Activated naive CD4-positive, alpha-beta T cell treated with anti-CD3 and anti-CD28 coated beads, Interleukin-2, amount 50 U/mL, for 16 hours (primary cell): ENCODE measurements at regions not wholly inside any gene's neighbourhood (a gene's known extent, or its start where the extent isn't known, plus 50 kb on each side); places are given as distances from the start of the nearest gene placed in this dataset.

Experiments used
- DNase-seq: peaks from one replicate; pipeline ENCODE4 v3.0.0-alpha.2; 2020

DNA sequence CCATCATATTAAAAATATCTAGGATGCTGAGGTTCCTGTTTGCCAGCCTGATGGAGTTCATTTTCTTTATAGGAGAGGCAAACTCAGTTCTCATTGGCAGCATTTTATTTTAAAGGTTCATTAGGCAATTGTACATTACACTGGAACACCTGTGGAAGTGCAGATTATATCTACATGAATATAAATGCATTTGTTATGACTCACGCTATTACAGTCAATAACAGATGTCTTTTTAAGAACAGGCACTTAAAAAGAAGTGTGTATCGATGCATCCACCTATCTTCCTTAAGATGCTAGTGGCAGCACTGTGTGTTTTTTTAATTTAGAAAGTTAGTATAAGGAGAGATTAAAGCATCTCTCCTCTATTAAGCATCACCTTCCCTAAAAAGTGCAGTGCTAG is 276.5 kb downstream of the PRDM2 start:
- DNase-seq = no peak

- DNase-seq = no peak
These were observed 281.2 kb downstream of the PRDM2 start for GRCh38 chr1:13981142-13981541.

GRCh38 chr1:13983393-13983792 is 283.4 kb downstream of the PRDM2 start:
- DNase-seq = no peak

- DNase-seq = no peak
These were observed 291.0 kb downstream of the PRDM2 start for GRCh38 chr1:13990939-13991338.

GRCh38 chr1:13992489-13993285 is 292.7 kb downstream of the PRDM2 start:
- no peak for DNase-seq

- DNase-seq = no peak
These were observed 294.4 kb downstream of the PRDM2 start for GRCh38 chr1:13994386-13994785.

GRCh38 chr1:13996334-13996733 is 296.3 kb downstream of the PRDM2 start:
- no peak for DNase-seq

- no peak for DNase-seq
These were observed 303.6 kb downstream of the PRDM2 start for GRCh38 chr1:14003552-14003951.

DNA sequence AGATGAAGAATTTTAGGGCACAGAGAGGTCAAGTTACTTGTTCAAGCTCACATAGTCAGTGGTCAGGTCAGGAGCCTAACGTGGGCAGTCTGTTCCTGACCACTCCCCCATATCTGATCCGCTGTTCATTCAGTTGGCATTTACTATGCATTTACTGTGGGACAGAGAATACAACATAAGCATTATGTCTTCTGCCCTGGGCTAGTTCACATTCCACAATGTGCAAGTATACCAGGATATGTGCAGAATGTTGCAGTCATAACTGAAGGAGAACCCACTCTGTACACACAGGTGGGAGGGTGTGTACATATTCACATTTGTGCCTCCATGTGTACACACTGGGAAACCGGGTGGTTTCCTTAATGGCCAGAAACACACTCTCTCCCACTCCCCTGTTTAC is 309.6 kb downstream of the PRDM2 start:
- DNase-seq = no peak

DNA sequence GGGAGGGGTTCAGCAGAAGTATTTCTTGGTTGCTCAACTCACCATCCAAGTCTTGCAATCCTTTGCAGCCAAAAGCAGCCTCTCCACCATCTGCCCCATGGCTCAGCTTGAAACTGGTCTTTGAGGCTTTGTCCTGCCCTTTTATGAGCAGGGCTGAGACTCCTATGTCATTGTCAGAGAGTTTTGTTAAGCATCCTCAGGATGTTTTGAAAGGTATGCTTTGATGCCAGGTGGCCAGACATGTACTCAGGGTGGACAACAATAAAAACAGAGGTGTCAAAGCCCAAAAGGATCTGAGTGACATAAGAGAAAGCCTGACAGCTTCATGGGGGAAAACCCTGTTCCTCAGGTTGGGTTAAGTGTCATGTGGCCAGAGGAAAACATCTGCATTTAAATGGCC is 310.5 kb downstream of the PRDM2 start:
- no peak for DNase-seq

DNA sequence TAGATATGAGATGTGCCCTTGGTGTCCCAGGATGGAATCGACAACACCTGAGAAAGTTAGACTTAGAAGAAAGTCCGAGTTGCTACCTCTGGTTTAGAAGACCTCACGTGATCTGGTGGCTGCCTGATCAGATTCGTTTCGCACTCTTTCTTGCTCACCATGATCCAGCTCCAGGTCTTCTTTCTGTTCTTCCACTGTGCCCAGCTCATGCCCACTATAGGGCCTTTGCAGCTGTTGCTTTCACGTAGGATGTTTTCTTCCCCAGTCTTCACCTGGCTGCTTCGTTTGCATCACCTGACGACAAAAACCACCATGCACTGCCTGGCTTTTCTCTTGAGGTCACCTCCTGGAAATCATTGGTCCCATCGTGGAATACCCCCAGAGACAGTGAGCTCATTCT is 311.1 kb downstream of the PRDM2 start:
- no peak for DNase-seq

GRCh38 chr1:14011888-14012287 is 311.9 kb downstream of the PRDM2 start:
- no peak for DNase-seq

DNA sequence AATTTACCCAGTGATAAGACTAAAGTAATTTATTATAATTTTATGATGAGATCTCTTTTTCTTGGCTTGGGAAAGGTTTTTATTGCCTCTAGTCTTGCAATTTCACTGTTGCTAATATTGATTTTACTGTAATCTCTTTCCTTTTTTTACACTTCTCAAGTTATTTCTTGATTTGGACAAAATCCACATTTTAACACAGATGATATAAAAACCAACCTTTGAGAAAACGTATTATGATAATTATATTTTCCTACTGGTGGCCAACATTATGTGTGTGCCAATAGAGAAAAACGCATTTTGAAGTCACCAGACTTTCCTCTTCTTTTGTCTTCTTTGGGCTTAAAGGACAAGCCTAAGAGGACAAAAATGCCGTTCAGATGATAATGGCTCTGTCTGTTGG is 314.9 kb downstream of the PRDM2 start:
- DNase-seq = no peak

GRCh38 chr1:14015917-14016316 is 315.9 kb downstream of the PRDM2 start:
- DNase-seq = no peak

GRCh38 chr1:14017531-14017961 is 317.6 kb downstream of the PRDM2 start:
- DNase-seq = no peak

DNA sequence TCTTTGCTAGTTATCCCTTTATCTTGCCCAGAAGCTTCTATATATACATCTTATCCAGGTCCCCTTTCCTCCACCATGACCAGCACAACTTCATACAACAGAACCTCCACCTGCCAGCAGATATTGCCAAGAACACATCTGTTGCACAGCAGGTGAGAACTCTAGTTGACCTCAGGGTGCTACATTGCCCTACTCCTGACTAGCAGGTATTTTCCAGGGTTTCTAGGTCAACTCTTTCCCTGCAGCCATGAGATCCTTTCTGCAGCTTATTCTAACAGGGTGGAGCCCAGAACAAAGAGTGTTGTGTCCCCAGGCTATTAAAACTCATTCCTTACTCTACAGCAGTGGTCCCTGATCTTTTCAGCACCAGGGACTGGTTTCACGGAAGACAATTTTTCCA is 319.5 kb downstream of the PRDM2 start:
- no peak for DNase-seq

- no peak for DNase-seq
These were observed 320.0 kb downstream of the PRDM2 start for GRCh38 chr1:14020006-14020405.

GRCh38 chr1:14027099-14027498 is 327.1 kb downstream of the PRDM2 start:
- no peak for DNase-seq

GRCh38 chr1:14031461-14031860 is 331.5 kb downstream of the PRDM2 start:
- DNase-seq = no peak

DNA sequence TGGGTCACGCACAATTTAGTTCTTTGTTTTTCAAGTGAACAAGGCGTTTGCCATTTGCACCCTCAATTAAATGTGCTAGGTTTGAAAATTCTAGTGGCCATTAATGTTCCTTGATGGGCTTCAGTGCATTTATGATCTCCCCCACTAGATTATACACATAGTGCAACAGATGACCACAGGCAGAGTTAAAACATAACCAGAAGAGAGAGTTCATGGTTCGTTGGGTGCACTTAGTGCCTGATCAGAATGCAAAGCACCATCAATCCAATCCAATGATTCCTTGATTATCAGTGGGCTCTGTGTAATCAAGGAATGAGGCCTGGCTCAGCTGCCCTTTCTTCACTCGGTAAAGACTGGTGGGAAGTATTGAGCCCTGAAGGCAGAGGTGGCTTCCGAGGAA is 334.5 kb downstream of the PRDM2 start:
- DNase-seq = no peak

DNA sequence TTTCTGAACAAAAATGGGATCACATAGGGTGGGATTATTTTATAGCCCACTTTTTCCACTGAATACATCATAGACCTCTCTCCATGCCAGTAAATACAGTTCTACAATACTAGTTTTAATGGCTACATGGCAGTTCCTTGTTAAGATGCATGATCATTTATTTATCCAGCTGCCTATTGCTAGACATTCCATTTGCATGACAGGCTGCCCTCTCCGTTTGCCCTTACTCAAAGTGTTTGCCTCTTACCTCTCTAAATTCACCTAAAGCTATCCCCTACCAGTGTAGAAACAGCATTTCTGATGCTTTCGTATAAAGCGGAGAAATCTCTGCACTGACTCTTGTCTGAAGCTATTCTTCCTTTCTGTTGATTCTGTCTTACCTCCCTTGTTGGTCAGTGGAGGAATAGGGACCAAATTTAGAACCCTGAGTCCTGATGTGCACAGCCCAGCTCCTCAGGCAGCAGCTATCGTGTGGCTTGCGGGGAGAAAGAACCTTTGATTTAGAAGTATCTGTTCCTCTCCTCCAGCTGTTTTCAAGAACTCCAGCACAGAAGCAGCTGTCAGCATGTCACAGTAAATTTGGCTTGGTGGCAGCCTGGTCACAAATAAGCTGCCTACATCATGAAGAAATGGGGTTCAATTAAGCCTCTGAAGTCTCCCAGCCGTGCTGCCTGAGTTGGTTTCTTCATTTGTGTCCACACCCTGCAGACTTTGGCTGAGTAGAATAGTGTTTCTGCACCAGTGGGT is 337.3 kb downstream of the PRDM2 start:
- DNase-seq = no peak

DNA sequence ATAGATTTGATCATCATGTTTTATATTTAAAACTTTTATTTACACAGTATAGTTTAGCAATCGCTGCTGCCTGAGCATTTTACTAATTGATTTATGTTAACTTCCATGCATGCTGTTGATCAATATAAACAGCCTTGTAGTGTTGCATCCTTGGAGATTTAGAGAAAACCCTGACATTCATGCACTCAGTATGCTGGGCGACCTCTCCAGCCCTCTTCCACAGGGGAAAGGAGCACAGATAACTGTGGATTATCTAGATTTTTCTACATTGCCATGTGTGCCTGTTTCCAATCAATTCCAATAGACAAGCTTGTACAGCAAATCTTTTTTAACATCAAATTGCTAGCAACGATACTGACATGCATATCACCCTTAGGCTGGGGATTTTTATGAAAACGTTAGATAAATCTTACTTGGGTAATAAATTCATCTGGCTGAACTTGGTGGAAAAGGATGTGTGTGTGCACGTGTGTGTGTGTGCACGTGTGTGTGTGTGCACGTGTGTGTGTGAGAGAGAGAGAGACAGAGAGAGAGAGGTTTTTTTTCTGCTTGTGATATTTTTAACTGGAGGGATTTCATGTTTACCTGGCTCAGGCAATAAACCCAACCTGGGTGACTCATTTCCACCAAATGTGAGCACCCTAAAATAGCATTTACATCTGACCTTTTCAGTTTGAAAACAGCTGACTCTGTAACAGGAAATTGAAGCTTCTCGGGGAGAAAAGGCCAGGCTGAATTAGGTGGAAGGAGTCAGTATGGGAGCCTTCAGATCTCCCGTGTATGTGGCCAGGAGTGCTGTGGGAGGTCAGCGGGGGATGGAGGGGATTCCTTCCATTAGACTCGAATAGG is 339.8 kb downstream of the PRDM2 start:
- DNase-seq = no peak

- no peak for DNase-seq
These were observed 350.0 kb downstream of the PRDM2 start for GRCh38 chr1:14049965-14050364.
